ENCODE measurements at regions not wholly inside any gene's neighbourhood (a gene's known extent, or its start where the extent isn't known, plus 50 kb on each side); places are given as distances from the start of the nearest gene placed in this dataset.

GRCh38 chr10:33453081-33454025 is 118.9 kb upstream of the NRP1 start:
- DNase-seq = no peak

- DNase-seq = no peak
These were observed 114.1 kb upstream of the NRP1 start for GRCh38 chr10:33448421-33449140.

- no peak for DNase-seq
These were observed 107.1 kb upstream of the NRP1 start for GRCh38 chr10:33441561-33441960.

GRCh38 chr10:33434933-33435332 is 100.5 kb upstream of the NRP1 start:
- DNase-seq = no peak

DNA sequence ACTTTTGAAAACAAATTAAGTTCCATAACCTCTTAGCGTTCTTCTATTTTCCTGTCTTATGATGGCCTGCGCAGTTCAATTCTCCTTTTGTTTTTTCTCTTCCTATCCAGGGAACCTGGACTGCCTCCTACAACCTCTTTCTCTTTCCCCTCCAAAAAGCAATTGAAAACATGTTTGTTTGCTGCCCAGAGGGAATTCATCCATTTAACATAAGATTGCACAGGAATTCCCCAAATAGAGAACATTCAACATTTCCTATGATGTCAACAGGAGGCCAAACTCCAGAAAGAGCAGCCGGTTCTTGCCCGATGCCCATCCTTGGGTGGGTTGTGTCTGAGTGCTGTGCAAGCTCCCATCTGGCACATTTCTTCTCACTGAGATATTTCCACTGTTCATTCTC is 94.2 kb upstream of the NRP1 start:
- DNase-seq = no peak

DNA sequence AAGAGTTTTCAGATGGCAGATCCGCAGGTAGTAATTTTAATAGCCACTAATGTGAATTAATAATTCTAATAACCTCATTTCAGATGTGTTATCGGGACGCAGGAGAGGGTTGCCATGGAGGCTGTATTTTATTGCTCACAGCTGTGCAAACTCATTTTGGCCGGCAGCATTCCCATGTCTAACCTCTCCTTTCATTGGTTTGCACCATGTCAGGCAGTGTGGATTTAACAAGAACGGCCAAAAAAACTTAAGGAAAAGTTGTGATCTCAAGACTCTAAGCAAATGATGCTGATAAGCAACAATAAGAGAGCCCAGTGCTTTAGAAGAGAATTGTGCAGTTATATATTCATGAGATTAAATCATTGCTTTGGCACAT is 88.7 kb upstream of the NRP1 start:
- no peak for DNase-seq

DNA sequence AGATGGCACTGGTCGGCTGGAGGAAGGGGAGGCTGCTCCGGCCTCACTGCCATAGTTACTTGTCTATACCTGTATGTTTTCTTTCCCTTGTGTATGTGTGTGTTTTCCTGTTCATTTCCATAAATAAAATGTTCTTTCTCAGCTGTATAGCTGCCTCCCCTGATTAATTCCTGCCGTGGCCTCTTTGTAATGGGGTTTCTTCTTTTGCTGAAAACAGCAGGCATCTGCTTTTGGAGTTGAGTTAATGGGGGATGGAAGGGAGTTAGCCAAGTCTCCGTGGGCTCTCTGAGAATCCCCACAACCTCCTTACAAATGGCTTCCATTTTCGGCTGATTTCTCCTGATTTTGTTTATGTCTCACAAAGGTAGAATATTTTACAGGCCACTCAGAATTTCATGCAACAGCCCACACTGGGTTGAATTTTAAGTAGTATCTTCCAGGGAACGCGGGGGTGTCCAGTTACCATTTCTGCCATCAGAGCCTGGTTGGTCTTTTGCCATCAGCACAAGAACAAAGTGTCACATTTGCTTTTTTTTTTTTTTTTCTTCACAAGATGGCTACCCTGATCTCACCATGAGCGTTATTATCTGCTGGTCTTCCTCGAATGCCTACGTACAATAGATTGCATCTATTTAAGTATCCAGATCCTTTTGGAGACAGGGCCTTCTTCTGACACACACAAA is 88.1 kb upstream of the NRP1 start:
- DNase-seq = no peak

GRCh38 chr10:33421789-33422462 is 87.5 kb upstream of the NRP1 start:
- DNase-seq = no peak

DNA sequence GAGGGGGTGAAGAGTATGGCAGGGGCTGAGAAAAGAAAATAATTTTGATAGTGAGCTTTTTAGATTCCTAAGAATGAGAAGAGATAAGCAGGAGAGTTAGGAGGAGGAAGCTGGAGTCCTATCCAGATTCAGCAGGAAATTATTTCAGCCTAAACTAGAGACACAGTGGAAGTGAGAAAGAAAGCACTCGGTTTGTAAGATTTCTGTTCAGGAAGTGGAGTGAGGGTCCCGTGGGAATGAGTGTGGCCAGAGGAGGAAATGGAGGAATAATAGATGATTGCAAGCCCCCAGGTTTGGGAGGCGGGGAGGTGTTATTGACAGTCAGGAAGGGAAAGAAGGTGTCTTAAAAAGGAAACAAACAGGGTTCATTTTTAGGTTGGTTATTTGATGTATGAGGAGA is 84.8 kb upstream of the NRP1 start:
- no peak for DNase-seq

- DNase-seq = no peak
These were observed 83.8 kb upstream of the NRP1 start for GRCh38 chr10:33418301-33418700.

DNA sequence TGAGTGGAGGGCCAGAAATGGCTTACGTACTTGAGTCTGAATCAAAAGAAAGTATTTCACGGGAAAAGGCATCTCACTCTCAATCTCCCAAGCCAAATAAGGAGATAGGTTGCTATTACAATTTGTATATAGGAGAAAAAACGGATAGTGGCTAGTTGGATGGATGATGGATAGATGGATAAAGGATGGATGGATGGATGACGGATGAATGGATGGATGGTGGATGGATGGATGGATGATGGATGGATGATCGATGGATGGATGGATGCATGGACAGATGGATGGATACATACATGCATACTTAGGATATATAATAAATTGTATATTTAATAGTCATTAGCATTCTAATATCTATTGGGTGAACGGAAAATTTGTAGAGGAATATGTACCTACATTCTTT is 82.2 kb upstream of the NRP1 start:
- DNase-seq = no peak

- DNase-seq = no peak
These were observed 81.7 kb upstream of the NRP1 start for GRCh38 chr10:33416209-33416608.

GRCh38 chr10:33414841-33415240 is 80.4 kb upstream of the NRP1 start:
- no peak for DNase-seq

- DNase-seq = no peak
These were observed 78.3 kb upstream of the NRP1 start for GRCh38 chr10:33412653-33413361.

- DNase-seq = no peak
These were observed 77.8 kb upstream of the NRP1 start for GRCh38 chr10:33412241-33412640.

DNA sequence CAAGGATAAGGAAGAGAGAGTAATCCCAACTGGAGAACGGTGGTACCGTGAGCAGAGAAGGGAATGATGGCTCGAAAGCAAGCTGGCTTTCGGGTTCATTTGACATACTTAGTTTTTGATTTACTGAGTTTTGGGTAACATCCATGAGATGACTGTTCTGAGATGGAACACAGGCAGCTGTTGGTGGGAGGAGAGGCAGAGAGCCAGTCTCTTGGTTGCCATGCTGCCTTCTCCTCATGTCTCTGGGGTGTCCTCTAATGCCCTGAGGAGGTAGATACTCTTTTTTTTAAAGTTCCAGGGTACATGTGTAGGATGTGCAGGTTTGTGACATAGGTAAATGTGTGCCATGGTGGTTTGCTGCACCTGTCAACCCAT is 76.4 kb upstream of the NRP1 start:
- no peak for DNase-seq

- no peak for DNase-seq
These were observed 75.8 kb upstream of the NRP1 start for GRCh38 chr10:33410096-33410859.

DNA sequence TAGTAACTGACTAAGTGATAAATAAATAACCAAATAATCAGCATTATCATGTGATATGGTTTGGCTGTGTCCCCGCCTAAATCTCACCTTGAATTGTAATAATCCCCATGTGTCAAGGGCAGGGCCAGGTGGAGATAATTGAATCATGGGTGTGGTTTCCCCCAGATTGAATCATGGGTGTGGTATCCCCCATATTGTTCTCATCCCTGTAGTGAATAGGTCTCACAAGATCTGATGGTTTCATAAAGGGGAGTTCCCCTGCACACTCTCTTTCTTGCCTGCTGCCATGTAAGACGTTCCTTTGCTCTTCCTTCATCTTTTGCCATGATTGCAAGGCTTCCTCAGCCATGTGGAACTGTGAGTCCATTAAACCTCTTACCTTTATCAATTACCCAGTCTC is 72.1 kb upstream of the NRP1 start:
- no peak for DNase-seq

- no peak for DNase-seq
These were observed 68.0 kb upstream of the NRP1 start for GRCh38 chr10:33402220-33403073.

DNA sequence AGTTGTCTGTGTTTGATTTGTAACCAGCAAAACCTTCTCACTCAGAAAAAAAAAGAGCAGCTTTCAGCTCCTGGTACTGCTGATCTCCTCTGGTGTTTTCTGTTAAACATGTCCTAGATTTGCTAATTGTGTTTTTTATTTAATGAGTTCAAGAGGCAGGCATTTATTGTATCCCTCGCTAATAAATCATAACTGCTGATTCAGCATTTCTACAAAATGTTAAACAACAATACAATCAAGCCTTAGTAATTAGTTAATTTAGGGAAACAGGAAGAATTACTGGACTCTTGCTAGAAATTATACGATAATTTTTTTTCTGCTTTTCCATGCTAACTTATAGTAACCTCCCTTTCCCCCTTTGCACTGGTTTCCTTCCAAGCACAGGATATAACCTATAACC is 66.8 kb upstream of the NRP1 start:
- no peak for DNase-seq

DNA sequence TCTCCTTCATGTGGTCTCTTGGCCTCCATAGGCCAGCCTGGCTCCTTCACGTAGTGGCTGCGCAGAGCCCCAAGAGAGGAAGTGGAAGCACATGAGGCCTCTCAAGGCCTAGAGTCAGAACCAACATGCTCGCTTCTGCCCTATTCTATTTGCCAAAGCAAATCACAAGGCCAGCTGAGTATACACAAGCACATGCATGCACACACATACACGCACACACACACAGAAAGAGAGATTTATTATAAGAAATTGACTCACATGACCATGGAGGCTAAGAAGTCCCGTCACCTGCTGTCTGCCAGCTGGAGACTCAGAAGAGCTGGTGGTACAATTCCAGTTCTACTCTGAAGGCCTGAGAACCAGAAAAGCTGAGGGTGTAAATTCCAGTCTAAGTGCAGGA is 64.3 kb upstream of the NRP1 start:
- DNase-seq = no peak

Measured in bone marrow (tissue), 2 donors.